Testis (tissue), 2 donors: ENCODE measurements at regions not wholly inside any gene's neighbourhood (a gene's known extent, or its start where the extent isn't known, plus 50 kb on each side); places are given as distances from the start of the nearest gene placed in this dataset.

Source experiments
- CTCF ChIP-seq, 3 experiments: fragments of 450-650 bp in 2 of 3; fragments of 200-600 bp in 1 of 3; sonication (generic) in 1 of 3; IDR thresholded peaks; one replicate each; pipeline ENCODE4 v1.5.1; 2016 to 2019; ENCODE audit warnings: antibody characterized with exemption in 3 of 3, mild to moderate bottlenecking in 2 of 3, moderate library complexity in 1 of 3
- POLR2A ChIP-seq: fragments of 450-650 bp; IDR thresholded peaks from one replicate; pipeline ENCODE4 v1.6.1; 2017; ENCODE audit warnings: antibody characterized with exemption, mild to moderate bottlenecking, moderate library complexity

GRCh38 chr19:30090963-30091362, 148.9 kb downstream of the URI1 start:
- TF ChIP-seq CTCF (IDR thresholded peaks at IDR 0.05) = no peak
- TF ChIP-seq POLR2A = no peak
